ENCODE measurements at regions not wholly inside any gene's neighbourhood (a gene's known extent, or its start where the extent isn't known, plus 50 kb on each side); places are given as distances from the start of the nearest gene placed in this dataset.

DNA sequence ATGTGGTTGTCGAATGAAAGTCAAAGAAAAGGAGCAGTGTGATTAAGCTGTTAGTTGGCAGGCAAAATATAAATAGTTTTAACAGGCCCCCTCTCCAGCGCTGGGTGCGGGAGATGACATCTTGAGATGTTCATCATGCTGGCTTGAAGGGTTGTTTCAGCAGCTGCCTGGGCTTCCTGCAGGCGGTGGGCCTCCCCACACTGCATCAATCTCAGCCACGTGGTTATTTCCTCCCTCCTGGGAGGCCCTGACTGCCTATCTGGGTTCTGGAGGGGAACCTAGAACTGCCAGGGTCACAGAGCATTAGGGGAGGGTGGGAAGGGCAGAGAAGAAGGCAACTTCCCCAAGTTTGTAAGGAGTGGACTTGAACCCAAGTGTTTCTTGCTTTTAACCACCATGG lies 173.3 kb upstream of the SYT13 start:
- H3K4me3 Mint-ChIP-seq (ENCODE audit: unreplicated experiment): no peak overlapping the region
- H3K9me3 Mint-ChIP-seq (ENCODE audit: unreplicated experiment): no peaks in the 10 kb centered on the region
- H3K27ac Mint-ChIP-seq (ENCODE audit: unreplicated experiment): no peak overlapping the region
- TF ChIP-seq, protein P1, sequence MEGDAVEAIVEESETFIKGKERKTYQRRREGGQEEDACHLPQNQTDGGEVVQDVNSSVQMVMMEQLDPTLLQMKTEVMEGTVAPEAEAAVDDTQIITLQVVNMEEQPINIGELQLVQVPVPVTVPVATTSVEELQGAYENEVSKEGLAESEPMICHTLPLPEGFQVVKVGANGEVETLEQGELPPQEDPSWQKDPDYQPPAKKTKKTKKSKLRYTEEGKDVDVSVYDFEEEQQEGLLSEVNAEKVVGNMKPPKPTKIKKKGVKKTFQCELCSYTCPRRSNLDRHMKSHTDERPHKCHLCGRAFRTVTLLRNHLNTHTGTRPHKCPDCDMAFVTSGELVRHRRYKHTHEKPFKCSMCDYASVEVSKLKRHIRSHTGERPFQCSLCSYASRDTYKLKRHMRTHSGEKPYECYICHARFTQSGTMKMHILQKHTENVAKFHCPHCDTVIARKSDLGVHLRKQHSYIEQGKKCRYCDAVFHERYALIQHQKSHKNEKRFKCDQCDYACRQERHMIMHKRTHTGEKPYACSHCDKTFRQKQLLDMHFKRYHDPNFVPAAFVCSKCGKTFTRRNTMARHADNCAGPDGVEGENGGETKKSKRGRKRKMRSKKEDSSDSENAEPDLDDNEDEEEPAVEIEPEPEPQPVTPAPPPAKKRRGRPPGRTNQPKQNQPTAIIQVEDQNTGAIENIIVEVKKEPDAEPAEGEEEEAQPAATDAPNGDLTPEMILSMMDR (IDR thresholded peaks at IDR 0.05; ENCODE audit: unreplicated experiment): no peak
- H3K4me1 Mint-ChIP-seq (ENCODE audit: unreplicated experiment): no peaks in the 10 kb centered on the region
- no peak for DNase-seq (ENCODE audit: low spot score)
- peaks cover 3% of the 10 kb centered on the region for H3K27me3 Mint-ChIP-seq (ENCODE audit: unreplicated experiment)
- H3K36me3 Mint-ChIP-seq (ENCODE audit: low read depth, unreplicated experiment): peaks cover 4% of the 10 kb centered on the region

DNA sequence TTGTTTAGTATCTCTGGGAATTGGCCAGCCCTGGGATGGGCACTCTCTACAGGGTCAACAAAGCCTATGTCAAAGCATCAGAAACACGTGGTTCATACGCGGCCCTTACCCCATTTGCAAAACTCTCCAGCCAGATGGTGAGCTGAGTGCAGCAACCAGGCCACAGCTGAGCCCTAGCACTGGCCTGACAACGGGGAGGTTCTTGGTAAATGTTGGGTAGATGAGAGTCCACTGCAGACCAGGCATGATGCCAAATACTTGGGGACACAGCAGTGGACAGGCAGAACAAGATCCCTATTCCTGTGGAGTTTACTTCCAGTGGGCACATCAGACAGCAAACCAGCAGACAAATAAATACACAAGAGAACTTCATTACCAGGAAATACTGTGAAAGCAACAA lies 172.1 kb upstream of the SYT13 start:
- peaks cover 4% of the 10 kb centered on the region for H3K36me3 Mint-ChIP-seq (ENCODE audit: low read depth, unreplicated experiment)
- TF ChIP-seq, protein P1 (IDR thresholded peaks at IDR 0.05; ENCODE audit: unreplicated experiment): no peak
- no peak for DNase-seq (ENCODE audit: low spot score)
- no peak overlapping the region for H3K4me3 Mint-ChIP-seq (ENCODE audit: unreplicated experiment)
- H3K27ac Mint-ChIP-seq (ENCODE audit: unreplicated experiment): no peak overlapping the region
- H3K27me3 Mint-ChIP-seq (ENCODE audit: unreplicated experiment): peaks cover 3% of the 10 kb centered on the region
- no peaks in the 10 kb centered on the region for H3K9me3 Mint-ChIP-seq (ENCODE audit: unreplicated experiment)
- H3K4me1 Mint-ChIP-seq (ENCODE audit: unreplicated experiment): no peaks in the 10 kb centered on the region

DNA sequence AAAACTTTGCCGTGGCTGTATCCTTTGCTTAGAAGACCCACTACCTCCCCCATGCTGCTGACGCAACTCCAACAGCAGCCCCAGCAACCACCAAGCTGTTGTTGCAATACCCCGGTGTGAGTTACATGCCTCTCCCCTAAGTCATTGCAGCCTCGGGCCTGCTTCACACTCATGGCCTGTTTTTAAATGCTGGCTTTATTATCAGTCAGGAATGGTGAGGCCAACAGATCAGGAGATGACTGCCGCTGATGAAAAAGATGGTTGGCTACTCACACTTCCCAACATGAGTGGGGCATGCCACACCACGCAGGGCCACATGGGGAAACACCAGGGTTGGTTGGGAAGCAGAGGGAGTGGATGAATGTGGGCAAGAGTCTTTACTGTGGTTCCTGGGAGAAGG lies 171.5 kb upstream of the SYT13 start:
- no peak for DNase-seq (ENCODE audit: low spot score)
- H3K36me3 Mint-ChIP-seq (ENCODE audit: low read depth, unreplicated experiment): peaks cover 4% of the 10 kb centered on the region
- H3K4me1 Mint-ChIP-seq (ENCODE audit: unreplicated experiment): no peaks in the 10 kb centered on the region
- peaks cover 3% of the 10 kb centered on the region for H3K27me3 Mint-ChIP-seq (ENCODE audit: unreplicated experiment)
- H3K9me3 Mint-ChIP-seq (ENCODE audit: unreplicated experiment): no peaks in the 10 kb centered on the region
- H3K27ac Mint-ChIP-seq (ENCODE audit: unreplicated experiment): no peak overlapping the region
- TF ChIP-seq, protein P1 (IDR thresholded peaks at IDR 0.05; ENCODE audit: unreplicated experiment): no peak
- no peak overlapping the region for H3K4me3 Mint-ChIP-seq (ENCODE audit: unreplicated experiment)

DNA sequence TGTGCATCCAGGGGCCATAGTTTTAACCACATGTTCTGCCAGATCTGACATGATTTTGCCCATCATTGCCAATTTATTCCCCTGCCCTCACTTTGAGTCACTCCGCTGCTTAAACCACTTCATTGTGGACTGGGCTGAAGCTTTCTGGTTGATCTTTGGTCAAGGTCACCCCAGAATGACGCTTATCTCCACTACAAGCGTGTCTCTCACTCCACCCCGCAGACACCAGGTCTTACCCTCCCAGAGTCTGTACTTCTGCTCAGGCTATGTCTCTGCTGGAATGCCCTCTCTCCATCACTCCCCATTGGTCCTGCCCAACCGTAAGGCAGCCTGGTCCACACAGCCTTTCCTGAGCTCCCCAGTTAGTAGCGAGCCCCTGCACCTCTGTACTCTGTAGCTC lies 170.5 kb upstream of the SYT13 start:
- Mint-ChIP-seq H3K27ac (ENCODE audit: unreplicated experiment) (no peak overlapping the region), H3K4me1 (ENCODE audit: unreplicated experiment) (no peaks in the 10 kb centered on the region), H3K9me3 (ENCODE audit: unreplicated experiment) (no peaks in the 10 kb centered on the region), H3K36me3 (ENCODE audit: low read depth, unreplicated experiment) (peaks cover 4% of the 10 kb centered on the region), H3K4me3 (ENCODE audit: unreplicated experiment) (no peak overlapping the region), H3K27me3 (ENCODE audit: unreplicated experiment) (peaks cover 3% of the 10 kb centered on the region)
- TF ChIP-seq, protein P1 (IDR thresholded peaks at IDR 0.05; ENCODE audit: unreplicated experiment): no peak
- no peak for DNase-seq (ENCODE audit: low spot score)

DNA sequence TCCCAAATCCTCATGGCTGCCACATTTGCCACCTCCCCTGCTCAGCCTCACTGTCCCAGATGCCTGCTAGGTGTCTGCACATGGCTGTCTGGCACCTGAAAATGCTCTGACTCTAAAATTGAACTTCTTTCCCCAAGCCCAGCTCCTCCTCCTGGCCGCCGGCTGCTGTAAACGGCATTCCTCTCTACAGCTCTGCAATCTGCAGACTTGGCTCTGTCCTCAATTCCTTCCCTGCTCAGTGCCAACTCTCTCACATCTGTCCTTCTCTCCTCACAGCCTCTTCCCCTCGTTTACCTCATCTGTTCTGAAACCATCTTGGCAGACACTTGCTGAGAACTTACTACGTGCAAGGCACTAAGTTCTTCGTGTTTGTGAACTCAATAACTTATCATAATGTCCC lies 169.4 kb upstream of the SYT13 start:
- Mint-ChIP-seq H3K4me1 (ENCODE audit: unreplicated experiment) (no peaks in the 10 kb centered on the region), H3K9me3 (ENCODE audit: unreplicated experiment) (no peaks in the 10 kb centered on the region), H3K27me3 (ENCODE audit: unreplicated experiment) (peaks cover 3% of the 10 kb centered on the region), H3K4me3 (ENCODE audit: unreplicated experiment) (no peak overlapping the region), H3K36me3 (ENCODE audit: low read depth, unreplicated experiment) (peaks cover 4% of the 10 kb centered on the region), H3K27ac (ENCODE audit: unreplicated experiment) (no peak overlapping the region)
- DNase-seq (ENCODE audit: low spot score): no peak
- TF ChIP-seq, protein P1 (IDR thresholded peaks at IDR 0.05; ENCODE audit: unreplicated experiment): no peak
